CD4-positive, alpha-beta T cell (primary cell): ENCODE measurements at regions not wholly inside any gene's neighbourhood (a gene's known extent, or its start where the extent isn't known, plus 50 kb on each side); places are given as distances from the start of the nearest gene placed in this dataset.

Source experiments
- ATAC-seq: fragments of 200-7000 bp; cut with Tn5 transposase; one replicate; pipeline ENCODE4 v1.10.0; 2022; ENCODE audit warnings: mild to moderate bottlenecking; ENCODE audit not compliant: poor library complexity
- CTCF ChIA-PET: fragments of 350-600 bp; sonication (Branson Sonifier 250); formaldehyde crosslinking; loops from one replicate; lab custom pipeline; 2021; ENCODE audit warnings: antibody characterized with exemption, inconsistent platforms; lab: Charles Lee
- POLR2A ChIA-PET: fragments of 350-600 bp; sonication (Branson Sonifier 250); formaldehyde crosslinking; loops from one replicate; lab custom pipeline; 2021; ENCODE audit warnings: antibody characterized with exemption, inconsistent platforms; lab: Charles Lee
- DNase-seq, 14 experiments: peaks; one replicate each; pipeline ENCODE4 v3.0.0-alpha.2; 2013 to 2020; ENCODE audit warnings: mixed read lengths in 2 of 14
- H3K27ac ChIP-seq, 2 donors: one replicate each; pipeline versions ENCODE4 v1.5.1 to v1.7.0; 2013; ENCODE audit warnings: low read length in 2 of 2, low read depth in 1 of 2, mild to moderate bottlenecking in 1 of 2
- H3K27me3 ChIP-seq, 2 experiments: 1 replicate in 1 of 2; 2 replicates in 1 of 2; pipeline versions ENCODE4 v1.6.1 to v1.7.0; 2013; ENCODE audit warnings: low read length in 2 of 2, control low read depth in 1 of 2, mild to moderate bottlenecking in 1 of 2, moderate library complexity in 1 of 2; ENCODE audit not compliant: insufficient read depth in 2 of 2, control insufficient read depth in 1 of 2
- H3K36me3 ChIP-seq: one replicate; pipeline ENCODE4 v1.6.1; 2013; ENCODE audit warnings: low read length, control low read depth; ENCODE audit not compliant: insufficient read depth
- H3K4me1 ChIP-seq: one replicate; pipeline ENCODE4 v1.6.1; 2013; ENCODE audit warnings: low read length, control low read depth; ENCODE audit not compliant: insufficient read depth
- H3K4me3 ChIP-seq: one replicate; pipeline ENCODE4 v1.5.1; 2013; ENCODE audit warnings: mild to moderate bottlenecking, low read length, moderate library complexity
- H3K9me3 ChIP-seq, 2 experiments: 1 replicate in 1 of 2; 2 replicates in 1 of 2; pipeline versions ENCODE4 v1.6.1 to v1.7.0; 2013; ENCODE audit warnings: low read length in 2 of 2, mild to moderate bottlenecking in 2 of 2, control low read depth in 1 of 2, moderate library complexity in 1 of 2; ENCODE audit not compliant: control insufficient read depth in 1 of 2, insufficient read depth in 1 of 2
- H3K27ac Mint-ChIP-seq: one replicate; pipeline ENCODE4 v1.8.0; 2020; ENCODE audit warnings: mixed read lengths
- H3K27me3 Mint-ChIP-seq: one replicate; pipeline ENCODE4 v1.8.0; 2021; ENCODE audit warnings: mixed read lengths
- H3K36me3 Mint-ChIP-seq: one replicate; pipeline ENCODE4 v1.8.0; 2021; ENCODE audit warnings: low read depth, mixed read lengths
- H3K4me1 Mint-ChIP-seq: one replicate; pipeline ENCODE4 v1.8.0; 2021; ENCODE audit warnings: low read depth, mixed read lengths
- H3K4me3 Mint-ChIP-seq: one replicate; pipeline ENCODE4 v1.8.0; 2020; ENCODE audit warnings: mild to moderate bottlenecking, mixed read lengths
- H3K9me3 Mint-ChIP-seq: one replicate; pipeline ENCODE4 v1.8.0; 2020; ENCODE audit warnings: mixed read lengths
- intact Hi-C, 2 experiments: fragments of 100-400 bp; cut with DNase I in 1 of 2; cut with micrococcal nuclease in 1 of 2; formaldehyde crosslinking; loops; one replicate each; pipeline versions ENCODE4 v1.15.1 to v1.9.0; 2023 to 2025; cut with DNase I, micrococcal nuclease
- TF ChIP-seq, protein P1 (sequence below): fragments of 200-600 bp; IDR thresholded peaks from one replicate; pipeline ENCODE4 v1.8.0; 2022; ENCODE audit warnings: antibody characterized with exemption, mild to moderate bottlenecking

GRCh38 chr4:14247767-14248166 is 620.2 kb upstream of the BOD1L1 start:
- TF ChIP-seq, protein P1, sequence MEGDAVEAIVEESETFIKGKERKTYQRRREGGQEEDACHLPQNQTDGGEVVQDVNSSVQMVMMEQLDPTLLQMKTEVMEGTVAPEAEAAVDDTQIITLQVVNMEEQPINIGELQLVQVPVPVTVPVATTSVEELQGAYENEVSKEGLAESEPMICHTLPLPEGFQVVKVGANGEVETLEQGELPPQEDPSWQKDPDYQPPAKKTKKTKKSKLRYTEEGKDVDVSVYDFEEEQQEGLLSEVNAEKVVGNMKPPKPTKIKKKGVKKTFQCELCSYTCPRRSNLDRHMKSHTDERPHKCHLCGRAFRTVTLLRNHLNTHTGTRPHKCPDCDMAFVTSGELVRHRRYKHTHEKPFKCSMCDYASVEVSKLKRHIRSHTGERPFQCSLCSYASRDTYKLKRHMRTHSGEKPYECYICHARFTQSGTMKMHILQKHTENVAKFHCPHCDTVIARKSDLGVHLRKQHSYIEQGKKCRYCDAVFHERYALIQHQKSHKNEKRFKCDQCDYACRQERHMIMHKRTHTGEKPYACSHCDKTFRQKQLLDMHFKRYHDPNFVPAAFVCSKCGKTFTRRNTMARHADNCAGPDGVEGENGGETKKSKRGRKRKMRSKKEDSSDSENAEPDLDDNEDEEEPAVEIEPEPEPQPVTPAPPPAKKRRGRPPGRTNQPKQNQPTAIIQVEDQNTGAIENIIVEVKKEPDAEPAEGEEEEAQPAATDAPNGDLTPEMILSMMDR: no peak
- Histone ChIP-seq H3K9me3 (no peaks in the 10 kb centered on the region), H3K4me3 (no peak overlapping the region), H3K27ac (no peak overlapping the region), H3K27me3 (no peaks in the 10 kb centered on the region), H3K36me3 (no peaks in the 10 kb centered on the region), H3K4me1 (no peaks in the 10 kb centered on the region)
- no peak for ATAC-seq
- CTCF ChIA-PET: no interaction called here
- POLR2A ChIA-PET: no interaction called here
- no peak for DNase-seq
- no peaks in the 10 kb centered on the region for H3K27me3 Mint-ChIP-seq
- H3K4me1 Mint-ChIP-seq: no peaks in the 10 kb centered on the region
- intact Hi-C loops: no loop called here
- no peak overlapping the region for H3K4me3 Mint-ChIP-seq
- H3K27ac Mint-ChIP-seq: no peak overlapping the region
- H3K9me3 Mint-ChIP-seq: peaks cover 2% of the 10 kb centered on the region
- no peaks in the 10 kb centered on the region for H3K36me3 Mint-ChIP-seq

DNA sequence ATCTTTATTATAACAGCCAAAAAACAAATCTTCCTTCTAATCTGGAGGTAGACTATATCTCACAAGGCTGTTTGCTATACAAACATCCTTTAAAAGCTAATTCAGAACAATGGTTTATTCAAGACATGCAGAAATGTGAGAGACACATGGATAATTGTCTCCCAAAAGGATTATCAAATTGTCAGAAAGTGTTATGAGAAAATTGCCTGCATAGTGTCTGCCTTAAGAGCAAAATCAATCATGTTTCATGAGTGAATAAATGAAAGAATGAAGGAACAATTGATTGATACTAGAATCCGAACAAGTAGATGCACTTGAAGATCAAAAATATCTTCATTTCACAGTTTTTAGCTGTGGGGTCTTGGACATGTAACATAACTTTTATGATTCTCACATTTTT is 621.7 kb upstream of the BOD1L1 start:
- no peak for ATAC-seq
- CTCF ChIA-PET: no interaction called here
- H3K4me1 Mint-ChIP-seq: no peaks in the 10 kb centered on the region
- POLR2A ChIA-PET: no interaction called here
- no peaks in the 10 kb centered on the region for H3K36me3 Mint-ChIP-seq
- H3K36me3 ChIP-seq: no peaks in the 10 kb centered on the region
- H3K4me3 ChIP-seq: no peak overlapping the region
- H3K4me1 ChIP-seq: no peaks in the 10 kb centered on the region
- peaks cover 2% of the 10 kb centered on the region for H3K9me3 Mint-ChIP-seq
- no peaks in the 10 kb centered on the region for H3K27me3 Mint-ChIP-seq
- no peak overlapping the region for H3K27ac Mint-ChIP-seq
- no peaks in the 10 kb centered on the region for H3K27me3 ChIP-seq
- intact Hi-C loops: no loop called here
- no peaks in the 10 kb centered on the region for H3K9me3 ChIP-seq
- no peak for DNase-seq
- TF ChIP-seq, protein P1: no peak
- H3K4me3 Mint-ChIP-seq: no peak overlapping the region
- H3K27ac ChIP-seq: no peak overlapping the region

DNA sequence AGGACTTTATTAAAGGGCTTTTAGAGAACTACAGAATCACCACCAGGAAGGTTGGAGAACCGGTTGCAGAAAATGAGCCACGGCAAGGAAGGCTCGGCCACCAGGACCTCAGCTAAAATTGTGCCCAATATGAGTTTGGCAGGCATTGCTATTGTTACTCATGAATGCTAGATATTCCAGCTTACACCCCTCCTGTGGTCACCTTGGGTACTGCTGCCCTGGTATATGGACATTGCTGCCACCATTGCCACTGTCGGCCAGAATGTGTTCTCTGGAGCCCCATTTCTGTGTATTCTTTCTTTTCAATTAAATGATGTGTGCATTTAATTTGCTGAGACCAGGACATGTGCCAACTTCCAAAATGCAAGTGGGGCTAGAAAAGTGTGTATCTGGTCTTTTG is 626.7 kb upstream of the BOD1L1 start:
- Histone ChIP-seq H3K4me3 (no peak overlapping the region), H3K4me1 (no peaks in the 10 kb centered on the region), H3K9me3 (no peaks in the 10 kb centered on the region), H3K27me3 (no peaks in the 10 kb centered on the region), H3K36me3 (no peaks in the 10 kb centered on the region), H3K27ac (no peak overlapping the region)
- Mint-ChIP-seq H3K4me1 (no peaks in the 10 kb centered on the region), H3K36me3 (no peaks in the 10 kb centered on the region), H3K9me3 (peaks cover 2% of the 10 kb centered on the region), H3K27me3 (no peaks in the 10 kb centered on the region), H3K27ac (no peak overlapping the region), H3K4me3 (no peak overlapping the region)
- ATAC-seq (no peak), DNase-seq (peak in 5 of 14 experiments; percentile 2 to 16 (median 4))
- TF ChIP-seq, protein P1: no peak
- CTCF ChIA-PET: no interaction called here
- POLR2A ChIA-PET: no interaction called here
- intact Hi-C loops: loop anchor here in 1 of 2 experiments (10.0 kb wide), 1 partner anchor 599 kb away; no protein-coding TSS in a partner anchor
